ENCODE measurements at regions not wholly inside any gene's neighbourhood (a gene's known extent, or its start where the extent isn't known, plus 50 kb on each side); places are given as distances from the start of the nearest gene placed in this dataset.

DNA sequence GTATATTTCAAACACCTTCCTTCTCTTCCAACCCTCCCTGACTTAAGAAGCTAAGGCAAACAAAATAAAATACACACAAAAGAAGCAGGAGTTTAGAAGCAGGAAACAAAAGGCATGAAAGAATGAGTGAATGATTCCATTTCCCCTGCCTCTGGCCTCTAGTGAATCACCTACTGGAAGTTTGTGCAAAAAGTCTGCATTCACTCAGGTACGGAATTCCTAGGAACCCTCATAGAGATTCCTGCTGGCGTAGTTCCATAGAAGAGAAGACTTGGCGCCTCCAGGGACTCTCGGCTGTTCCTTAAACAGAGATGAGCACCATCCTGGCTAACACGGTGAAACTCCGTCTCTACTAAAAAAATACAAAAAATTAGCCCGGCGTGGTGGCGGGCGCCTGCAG is 125.9 kb upstream of the TBL1X start:
- TF ChIP-seq CTCF (IDR thresholded peaks at IDR 0.05): no peak
- DNase-seq (no peak), ATAC-seq (no peak)
- Histone ChIP-seq H3K4me1 (peaks cover 0 to 40% (median 21%) of the 10 kb centered on the region in 9 donors), H3K36me3 (no peaks in the 10 kb centered on the region), H3K27ac (no peak overlapping the region), H3K27me3 (peaks cover 0 to 15% (median 0%) of the 10 kb centered on the region in 7 donors), H3K9me3 (no peaks in the 10 kb centered on the region), H3K4me3 (no peak overlapping the region)
- 95 to 99% methylated on average over 8 to 10 of the region's 10 CpGs for WGBS, 2 donors
- intact Hi-C loops (cut with DNase I): no loop called here

DNA sequence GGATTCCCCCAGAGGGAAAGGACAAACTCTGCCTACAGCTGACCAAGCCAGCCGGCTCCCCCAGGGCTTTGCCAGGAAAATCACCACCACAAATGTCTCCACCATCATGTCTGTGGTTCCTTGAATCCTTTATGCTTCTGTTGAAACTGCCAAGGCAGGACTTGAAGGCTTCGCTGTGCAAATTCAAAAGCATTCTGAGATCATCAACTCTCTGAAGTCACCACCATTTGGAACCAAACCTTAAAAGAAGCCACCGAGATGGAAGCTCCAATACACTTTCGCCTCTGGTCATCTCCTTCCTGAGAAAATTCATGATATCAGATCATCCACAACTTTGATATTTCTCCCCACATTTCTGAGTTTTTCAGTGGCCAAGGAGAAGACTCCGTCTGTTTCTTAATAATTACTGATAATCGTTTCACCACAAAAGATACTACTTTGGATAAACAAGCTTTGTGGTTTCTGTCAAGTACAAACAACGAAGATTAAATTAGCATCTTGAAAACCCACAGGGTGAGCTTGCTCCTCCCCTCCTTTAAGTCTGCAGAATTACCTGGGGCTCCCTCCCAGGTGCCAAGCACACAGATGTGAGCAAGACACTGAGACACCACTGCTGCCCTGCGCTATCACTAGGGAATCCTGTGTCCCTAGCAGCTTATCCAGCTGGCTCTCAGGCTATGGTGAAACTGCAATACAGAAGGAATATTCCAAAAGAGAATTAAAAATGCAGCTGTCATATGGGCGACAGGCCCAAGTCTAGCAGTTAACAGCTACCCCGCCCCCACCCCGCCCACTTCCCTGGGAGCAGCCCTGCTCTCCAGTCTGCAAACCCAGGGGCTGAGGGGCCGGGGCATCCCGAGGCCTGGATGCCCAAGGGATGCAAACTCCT is 125.0 kb upstream of the TBL1X start:
- no peaks in the 10 kb centered on the region for H3K36me3 ChIP-seq
- intact Hi-C loops (cut with DNase I): loop anchor here in 4 of 10 donors (2.0 to 10.0 kb wide), 3 partner anchors 123 to 355 kb away; partner anchors contain the start of gene TBL1X (in 2 of the 4)
- H3K27ac ChIP-seq: peak overlapping the region in 8 of 10 donors; percentile 68 to 95 (median 76)
- no peak for TF ChIP-seq CTCF (IDR thresholded peaks at IDR 0.05)
- no peak overlapping the region for H3K4me3 ChIP-seq
- H3K9me3 ChIP-seq: no peaks in the 10 kb centered on the region
- peak; percentile 47 for DNase-seq
- 49 to 56% methylated on average over 13 of the region's 13 CpGs for WGBS, 2 donors
- H3K27me3 ChIP-seq: peaks cover 0 to 15% (median 0%) of the 10 kb centered on the region in 7 donors
- peak; percentile 42 to 74 (median 68) for ATAC-seq
- peaks cover 0 to 40% (median 21%) of the 10 kb centered on the region in 9 donors for H3K4me1 ChIP-seq

- H3K4me1 ChIP-seq: peaks cover 0 to 40% (median 21%) of the 10 kb centered on the region in 9 donors
- ATAC-seq (peak; percentile 49 to 70 (median 66)), DNase-seq (peak; percentile 19 to 32)
- no peak for TF ChIP-seq CTCF (IDR thresholded peaks at IDR 0.05)
- H3K9me3 ChIP-seq: no peaks in the 10 kb centered on the region
- peak overlapping the region; percentile 34 to 95 (median 75) for H3K27ac ChIP-seq
- peak overlapping the region in 6 of 10 donors; percentile 1 to 34 (median 26) for H3K4me3 ChIP-seq
- intact Hi-C loops (cut with DNase I): loop anchor here in 4 of 10 donors (2.0 to 10.0 kb wide), 3 partner anchors 122 to 354 kb away; partner anchors contain the start of gene TBL1X (in 2 of the 4)
- WGBS, 2 donors: 18 to 20% methylated on average over 15 to 16 of the region's 16 CpGs
- peaks cover 0 to 12% (median 0%) of the 10 kb centered on the region in 7 donors for H3K27me3 ChIP-seq
- H3K36me3 ChIP-seq: no peaks in the 10 kb centered on the region
Measured at GRCh38 chrX:9340598-9341290, 124.1 kb upstream of the TBL1X start.

All from heart right ventricle (tissue), 16 donors.